Stimulated activated CD4-positive, alpha-beta T cell treated with anti-CD3 and anti-CD28 coated beads, Interleukin-15, amount 100 ng/mL, for 48 hours (primary cell): ENCODE measurements at regions not wholly inside any gene's neighbourhood (a gene's known extent, or its start where the extent isn't known, plus 50 kb on each side); places are given as distances from the start of the nearest gene placed in this dataset.

ENCODE experiments used
- DNase-seq, 2 donors: peaks; one replicate each; pipeline ENCODE4 v3.0.0-alpha.2; 2020; ENCODE audit warnings: low read depth in 2 of 2

- no peak for DNase-seq
These were observed 324.9 kb downstream of the ZNF608 start for GRCh38 chr5:124421584-124421983.

- no peak for DNase-seq
These were observed 325.5 kb downstream of the ZNF608 start for GRCh38 chr5:124420952-124421351.

GRCh38 chr5:124419531-124419930, 326.9 kb downstream of the ZNF608 start:
- DNase-seq, result no peak

- no peak for DNase-seq
These were observed 328.0 kb downstream of the ZNF608 start for GRCh38 chr5:124418390-124418789.

GRCh38 chr5:124417196-124417595, 329.2 kb downstream of the ZNF608 start:
- DNase-seq, result no peak

- no peak for DNase-seq
These were observed 329.8 kb downstream of the ZNF608 start for GRCh38 chr5:124416627-124417026.

GRCh38 chr5:124414973-124415372, 331.5 kb downstream of the ZNF608 start:
- no peak for DNase-seq

GRCh38 chr5:124410539-124411488, 335.6 kb downstream of the ZNF608 start:
- DNase-seq, result no peak

GRCh38 chr5:124408738-124409453, 337.5 kb downstream of the ZNF608 start:
- no peak for DNase-seq

- DNase-seq, result no peak
These were observed 341.6 kb downstream of the ZNF608 start for GRCh38 chr5:124404796-124405195.

GRCh38 chr5:124403281-124403680, 343.2 kb downstream of the ZNF608 start:
- no peak for DNase-seq

- no peak for DNase-seq
These were observed 344.3 kb downstream of the ZNF608 start for GRCh38 chr5:124402144-124402581.

GRCh38 chr5:124401476-124402143, 344.8 kb downstream of the ZNF608 start:
- DNase-seq, result no peak

GRCh38 chr5:124399426-124399961, 346.9 kb downstream of the ZNF608 start:
- no peak for DNase-seq

GRCh38 chr5:124398460-124398859, 348.0 kb downstream of the ZNF608 start:
- DNase-seq, result no peak

- DNase-seq, result no peak
These were observed 349.1 kb downstream of the ZNF608 start for GRCh38 chr5:124397317-124397716.

- DNase-seq, result no peak
These were observed 350.5 kb downstream of the ZNF608 start for GRCh38 chr5:124395926-124396325.

GRCh38 chr5:124395287-124395686, 351.2 kb downstream of the ZNF608 start:
- no peak for DNase-seq

- DNase-seq, result no peak
These were observed 351.7 kb downstream of the ZNF608 start for GRCh38 chr5:124394700-124395245.

- DNase-seq, result no peak
These were observed 352.7 kb downstream of the ZNF608 start for GRCh38 chr5:124393584-124394379.

GRCh38 chr5:124383693-124384092, 362.7 kb downstream of the ZNF608 start:
- DNase-seq, result no peak
